GM18511 (cell line): ENCODE measurements at regions not wholly inside any gene's neighbourhood (a gene's known extent, or its start where the extent isn't known, plus 50 kb on each side); places are given as distances from the start of the nearest gene placed in this dataset.

Source experiments
- ATAC-seq: cut with Tn5 transposase; IDR thresholded peaks from one replicate; pipeline ENCODE4 v1.9.1; 2021; ENCODE audit warnings: mild to moderate bottlenecking, moderate library complexity; ENCODE audit not compliant: unreplicated experiment

DNA sequence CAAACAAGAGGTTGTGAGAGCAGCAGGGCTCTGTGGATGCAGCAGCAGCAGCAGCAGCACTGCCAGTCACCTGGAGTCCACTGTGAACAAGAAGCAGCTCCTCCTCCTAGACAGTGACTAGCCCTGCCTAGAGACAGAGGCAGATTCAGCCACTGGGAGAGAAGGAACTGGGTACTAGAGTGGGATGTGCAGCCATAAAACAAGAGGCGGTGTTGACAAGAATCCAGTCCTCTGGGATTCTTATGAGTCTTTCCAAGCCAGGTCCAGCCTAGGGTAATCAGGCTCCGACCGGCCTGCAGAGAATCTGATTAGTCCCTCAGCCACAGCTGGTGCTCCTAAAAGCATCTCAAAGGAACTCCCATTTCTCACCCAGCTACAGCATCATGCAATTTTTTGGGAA is 83.9 kb upstream of the USP47 start:
- no peak for ATAC-seq

DNA sequence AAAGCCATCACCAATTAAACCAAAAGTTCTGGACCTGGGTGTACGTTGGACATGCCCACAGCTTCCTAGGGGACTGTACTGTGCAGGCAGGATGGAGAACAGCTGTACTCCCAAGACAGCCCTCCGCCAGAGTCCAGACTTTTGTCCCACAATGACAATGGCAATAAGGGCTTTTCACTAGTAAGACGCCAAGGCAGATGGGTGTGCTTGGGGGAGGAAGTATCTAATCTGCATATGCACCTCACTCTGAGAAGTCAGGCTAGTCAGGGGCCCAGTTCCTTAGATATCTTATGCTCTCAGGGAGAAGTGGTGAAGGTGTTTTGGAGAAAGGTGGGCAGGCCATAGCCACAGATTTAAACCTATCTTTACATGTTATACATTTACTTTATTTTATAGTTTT is 85.1 kb upstream of the USP47 start:
- ATAC-seq: no peak

DNA sequence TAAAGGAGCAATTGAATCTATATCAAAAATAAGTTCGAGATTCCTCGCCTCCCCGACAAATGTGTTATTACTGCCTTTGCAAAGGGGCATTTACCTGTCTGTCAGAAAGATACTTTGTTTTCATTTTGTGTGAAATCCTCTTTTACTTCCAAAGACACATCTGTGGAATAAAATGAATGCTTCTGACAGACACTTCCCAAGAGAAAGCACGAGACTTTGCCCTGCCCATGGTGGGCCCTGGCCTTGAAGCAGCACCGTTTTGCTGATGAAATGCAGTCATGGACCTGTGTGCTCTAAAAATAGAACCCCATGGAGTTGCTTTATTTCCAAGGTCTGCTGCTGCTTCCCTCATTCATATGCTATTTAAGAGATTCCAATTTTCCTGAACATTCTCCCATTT is 85.9 kb upstream of the USP47 start:
- ATAC-seq: no peak

DNA sequence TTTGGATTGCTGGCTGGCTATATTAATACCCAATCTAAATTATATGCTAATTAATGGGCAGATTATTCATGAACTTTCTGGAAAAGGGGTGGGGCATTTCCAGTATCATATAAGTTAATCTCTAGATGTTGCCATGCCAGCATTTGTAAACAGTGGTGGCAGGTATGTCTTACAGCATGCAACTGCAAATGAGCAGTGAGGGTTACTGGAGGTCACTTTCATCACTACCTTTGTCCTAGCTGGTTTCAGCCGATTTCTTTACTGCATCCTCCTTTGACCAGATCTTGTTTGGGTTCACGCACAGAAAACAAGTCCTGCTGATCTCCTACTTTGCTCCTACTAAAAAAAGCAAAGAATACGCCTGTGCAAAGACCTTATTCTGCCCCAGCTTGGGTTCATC is 89.1 kb upstream of the USP47 start:
- ATAC-seq: no peak

DNA sequence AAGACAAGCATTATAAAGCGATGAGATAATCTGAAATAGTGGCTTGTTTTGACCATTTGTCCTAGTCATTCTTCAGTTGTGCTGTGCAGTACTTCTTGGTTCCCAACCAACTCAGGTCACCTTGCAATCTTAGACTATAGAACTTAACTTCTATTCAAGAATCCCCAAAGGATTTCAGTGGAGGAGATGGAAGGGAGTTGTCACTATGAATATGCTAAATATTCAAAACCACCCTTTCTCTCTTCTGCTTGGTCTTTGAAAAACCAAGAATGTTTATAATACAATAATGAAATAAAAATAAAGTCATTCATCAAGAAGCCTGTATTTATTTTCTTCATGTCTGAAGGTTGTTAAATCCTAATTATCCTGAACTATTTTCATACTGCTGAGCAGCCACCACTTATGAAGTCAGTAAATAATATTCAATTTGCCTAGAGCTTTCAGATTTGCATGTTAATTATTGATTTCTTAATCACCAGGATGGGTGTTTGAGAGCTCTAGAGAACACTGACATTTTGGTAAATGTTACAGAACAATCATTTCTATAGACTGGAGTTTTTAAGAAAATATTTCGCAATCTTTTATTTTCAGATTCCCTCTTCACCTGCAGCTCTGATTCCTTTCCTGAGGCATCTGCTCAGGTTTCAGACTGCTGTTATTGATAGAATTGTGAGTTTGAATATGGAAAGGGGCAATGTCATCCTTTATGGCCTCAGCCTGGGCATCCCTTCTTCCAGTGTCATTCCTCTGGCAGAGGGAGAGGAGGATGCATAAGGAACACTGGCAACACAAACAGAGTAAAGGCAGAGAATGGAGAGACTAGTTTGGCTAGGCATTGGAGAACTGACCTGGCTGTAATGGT is 91.5 kb upstream of the USP47 start:
- no peak for ATAC-seq

GRCh38 chr11:11748706-11749365 is 92.9 kb upstream of the USP47 start:
- ATAC-seq: no peak

DNA sequence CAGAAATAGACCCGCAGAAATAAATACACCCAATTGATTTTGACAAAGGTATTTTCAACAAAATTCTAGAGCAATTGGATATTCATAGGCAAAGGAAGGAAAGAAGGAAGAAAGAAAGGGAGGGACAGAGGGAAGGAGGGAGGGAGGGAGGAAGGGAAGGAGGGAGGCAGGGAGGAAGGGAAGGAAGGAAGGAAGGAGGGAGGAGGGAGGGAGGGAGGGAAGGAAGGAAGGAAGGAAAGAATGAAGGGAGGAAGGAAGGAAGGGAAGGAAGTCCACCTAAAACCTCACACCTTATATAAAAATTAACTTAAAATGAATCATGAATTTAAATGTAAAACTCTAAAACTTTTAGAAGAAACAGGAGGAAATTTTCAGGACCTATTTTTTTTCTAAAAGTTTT is 94.2 kb upstream of the USP47 start:
- no peak for ATAC-seq

GRCh38 chr11:11746449-11746848 is 95.3 kb upstream of the USP47 start:
- no peak for ATAC-seq

DNA sequence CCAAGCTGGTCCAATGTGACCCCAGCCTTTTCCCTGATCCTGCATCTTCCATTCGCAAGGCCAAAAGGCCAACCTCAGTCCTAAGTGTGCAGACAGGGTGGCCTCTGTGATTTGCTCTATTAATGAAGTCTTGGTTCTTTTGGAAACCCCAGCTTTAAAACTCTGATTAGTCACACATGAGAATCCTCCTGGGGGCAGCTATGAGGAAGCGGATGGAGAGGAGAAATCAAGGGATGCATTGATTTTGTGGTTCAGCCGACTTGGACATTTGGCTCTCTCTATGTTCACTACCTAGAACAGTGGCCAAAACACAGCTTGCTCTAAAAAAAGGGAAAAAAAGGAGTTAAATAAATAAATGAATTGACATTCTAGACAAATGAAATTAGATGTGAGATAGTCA is 98.6 kb upstream of the USP47 start:
- ATAC-seq: no peak

DNA sequence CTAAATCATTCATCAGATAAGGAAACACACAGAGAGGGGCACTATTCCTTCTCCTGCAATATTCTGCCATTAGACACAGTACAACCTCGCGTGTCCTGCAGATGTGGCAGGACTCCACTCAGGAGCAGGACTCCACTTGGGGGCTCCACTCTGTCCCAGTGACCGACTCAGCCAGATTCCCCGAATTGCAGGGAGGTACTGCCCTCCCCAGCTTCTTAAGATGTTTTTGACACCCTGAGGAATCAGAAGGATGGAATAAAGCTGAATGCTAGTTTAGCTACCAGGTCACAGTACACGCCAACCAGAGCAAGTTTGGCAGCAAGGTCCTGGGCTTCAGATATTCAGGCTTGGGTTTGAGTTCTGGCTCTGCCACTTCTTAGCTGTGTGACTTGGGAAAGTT is 99.3 kb upstream of the USP47 start:
- ATAC-seq: no peak

DNA sequence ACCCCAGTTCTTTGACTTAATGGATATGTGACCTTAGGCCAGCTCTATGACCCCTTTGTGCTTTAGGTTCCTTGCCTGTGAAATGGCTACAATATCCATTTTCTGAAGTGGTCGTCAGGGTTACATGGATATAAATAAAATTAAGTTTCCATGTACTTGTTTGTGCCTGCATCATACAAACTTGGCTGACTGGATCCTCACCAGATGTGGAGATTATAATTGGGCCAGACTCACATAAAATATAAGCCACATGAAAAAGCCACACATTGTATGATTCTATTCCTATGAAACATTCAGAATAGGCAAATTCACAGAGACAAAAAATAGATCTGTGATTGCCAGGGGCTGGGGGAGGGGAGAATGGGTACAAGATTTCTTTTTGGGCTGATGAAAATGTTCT is 100.9 kb upstream of the USP47 start:
- ATAC-seq: no peak

- no peak for ATAC-seq
Measured at GRCh38 chr11:11740073-11740702, 101.6 kb upstream of the USP47 start.

DNA sequence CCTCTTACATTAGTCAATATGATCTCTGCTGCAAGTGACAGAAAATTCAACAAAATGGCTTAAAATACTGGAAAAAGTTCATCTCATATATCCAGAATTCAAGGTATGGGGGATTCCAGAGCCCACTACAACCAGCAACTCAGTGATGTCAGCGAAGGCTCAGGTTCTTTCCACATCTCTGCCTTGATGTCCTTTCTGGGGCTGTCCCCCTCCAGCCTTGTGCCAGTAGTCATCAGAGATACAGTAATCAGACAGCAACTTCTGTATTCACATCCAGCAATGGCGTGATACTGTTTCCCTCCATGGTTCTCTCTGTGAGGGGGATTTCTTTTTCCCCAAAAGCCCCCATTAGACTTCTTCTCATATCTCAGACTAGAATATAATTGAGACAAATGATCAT is 103.4 kb upstream of the USP47 start:
- no peak for ATAC-seq

- no peak for ATAC-seq
Measured at GRCh38 chr11:11735586-11735985, 106.2 kb upstream of the USP47 start.

DNA sequence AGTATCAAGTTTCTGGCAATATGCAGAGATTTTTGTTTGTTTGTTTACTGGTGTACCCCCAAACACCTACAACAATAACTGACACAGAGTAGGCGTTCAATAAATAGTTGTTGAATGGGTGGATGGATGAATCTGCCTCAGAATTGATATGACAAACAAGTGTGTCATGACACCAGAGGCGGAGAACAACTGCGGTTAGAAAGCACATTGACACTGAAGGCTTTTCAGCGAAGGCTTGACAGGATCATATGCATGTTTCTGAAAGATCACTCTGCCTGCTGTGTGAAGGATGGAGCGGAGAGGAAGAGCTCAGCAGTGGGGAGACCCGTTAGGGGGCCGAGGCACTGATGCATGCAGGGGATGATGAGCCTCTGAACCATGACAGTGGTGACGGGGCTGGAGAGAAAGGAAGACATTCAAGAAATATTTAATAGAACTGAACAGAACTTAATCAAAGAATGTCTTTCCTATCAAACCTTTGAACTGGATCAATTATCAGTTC is 108.5 kb upstream of the USP47 start:
- ATAC-seq: no peak

GRCh38 chr11:11732116-11732515 is 109.7 kb upstream of the USP47 start:
- no peak for ATAC-seq

- ATAC-seq: no peak
Measured at GRCh38 chr11:11731311-11732083, 109.7 kb upstream of the GALNT18 start.

- ATAC-seq: no peak
Measured at GRCh38 chr11:11728386-11728785, 106.6 kb upstream of the GALNT18 start.

DNA sequence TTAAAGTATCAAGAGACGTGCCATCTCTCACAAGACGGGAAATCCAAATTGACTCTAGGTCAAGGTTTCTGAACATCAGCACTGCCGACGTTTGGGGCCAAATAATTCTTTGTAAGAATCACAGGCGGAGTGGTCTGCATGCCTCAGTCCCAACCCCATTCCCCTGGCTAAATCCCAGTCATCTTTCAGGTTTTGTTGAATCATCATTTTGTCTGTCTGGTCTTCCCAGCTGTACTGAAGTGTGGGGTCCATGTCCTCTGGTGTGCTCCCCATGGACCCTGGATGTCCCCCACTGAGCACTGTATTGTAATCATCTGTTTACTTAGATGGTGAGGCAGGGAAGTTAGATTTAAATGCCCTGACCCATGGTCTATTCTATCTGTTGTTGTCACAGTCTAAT is 103.6 kb upstream of the GALNT18 start:
- no peak for ATAC-seq

- no peak for ATAC-seq
Measured at GRCh38 chr11:11724994-11725393, 103.2 kb upstream of the GALNT18 start.

DNA sequence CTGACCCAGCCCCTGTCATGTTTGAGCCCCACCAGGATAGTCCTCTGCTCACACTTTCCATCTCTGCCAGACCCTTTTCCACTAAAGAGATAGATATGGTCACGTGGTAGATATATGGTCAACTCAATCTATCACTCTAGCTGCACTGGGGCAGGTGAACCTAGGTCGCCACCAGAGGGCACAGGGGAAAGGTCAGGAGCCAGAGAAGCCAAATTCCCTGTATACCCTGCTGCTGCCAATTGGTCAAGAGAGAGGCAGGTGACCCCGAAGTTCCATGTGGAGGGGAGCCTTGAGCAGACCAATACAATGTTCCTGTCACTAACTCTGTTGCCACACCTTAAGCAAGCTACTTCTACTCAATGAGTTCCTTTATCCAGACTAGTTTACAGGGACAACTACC is 101.1 kb upstream of the GALNT18 start:
- ATAC-seq: no peak
